GM12891 (cell line): ENCODE measurements at regions not wholly inside any gene's neighbourhood (a gene's known extent, or its start where the extent isn't known, plus 50 kb on each side); places are given as distances from the start of the nearest gene placed in this dataset.

Experiments
- POLR2A ChIP-seq: IDR thresholded peaks from 2 replicates; pipeline ENCODE4 v1.6.1; 2011; ENCODE audit warnings: low read depth, low read length, control low read depth
- POLR2AphosphoS5 ChIP-seq: IDR thresholded peaks from 2 replicates; pipeline ENCODE4 v1.6.1; 2011; ENCODE audit warnings: low read depth, low read length, control low read depth
- SPI1 ChIP-seq: IDR thresholded peaks from 2 replicates; pipeline ENCODE4 v1.6.1; 2011; ENCODE audit warnings: low read depth, low read length, control low read depth

GRCh38 chr13:83824120-83824519 lies 58.2 kb downstream of the SLITRK1 start:
- TF ChIP-seq POLR2AphosphoS5 = no peak
- no peak for TF ChIP-seq POLR2A
- no peak for TF ChIP-seq SPI1
